Kidney epithelial cell (primary cell): ENCODE measurements at regions not wholly inside any gene's neighbourhood (a gene's known extent, or its start where the extent isn't known, plus 50 kb on each side); places are given as distances from the start of the nearest gene placed in this dataset.

Source experiments
- DNase-seq: peaks from one replicate; pipeline ENCODE4 v3.0.0-alpha.2; 2010; ENCODE audit warnings: low read depth
- H3K27me3 ChIP-seq: 2 replicates; pipeline ENCODE4 v1.6.0; 2011; ENCODE audit warnings: low read length; ENCODE audit not compliant: control insufficient read depth, insufficient read depth
- H3K36me3 ChIP-seq: 2 replicates; pipeline ENCODE4 v1.5.1; 2011; ENCODE audit warnings: low read length; ENCODE audit not compliant: control insufficient read depth, insufficient read depth
- H3K4me3 ChIP-seq: 2 replicates; pipeline ENCODE4 v1.5.1; 2011; ENCODE audit warnings: low read depth, mild to moderate bottlenecking, control low read depth, low read length
- TF ChIP-seq, protein P1 (sequence below): IDR thresholded peaks from 2 replicates; pipeline ENCODE4 v1.5.1; 2011; ENCODE audit warnings: mild to moderate bottlenecking, moderate library complexity, low read length, control low read depth, inconsistent platforms; ENCODE audit not compliant: insufficient read depth, poor library complexity, severe bottlenecking

DNA sequence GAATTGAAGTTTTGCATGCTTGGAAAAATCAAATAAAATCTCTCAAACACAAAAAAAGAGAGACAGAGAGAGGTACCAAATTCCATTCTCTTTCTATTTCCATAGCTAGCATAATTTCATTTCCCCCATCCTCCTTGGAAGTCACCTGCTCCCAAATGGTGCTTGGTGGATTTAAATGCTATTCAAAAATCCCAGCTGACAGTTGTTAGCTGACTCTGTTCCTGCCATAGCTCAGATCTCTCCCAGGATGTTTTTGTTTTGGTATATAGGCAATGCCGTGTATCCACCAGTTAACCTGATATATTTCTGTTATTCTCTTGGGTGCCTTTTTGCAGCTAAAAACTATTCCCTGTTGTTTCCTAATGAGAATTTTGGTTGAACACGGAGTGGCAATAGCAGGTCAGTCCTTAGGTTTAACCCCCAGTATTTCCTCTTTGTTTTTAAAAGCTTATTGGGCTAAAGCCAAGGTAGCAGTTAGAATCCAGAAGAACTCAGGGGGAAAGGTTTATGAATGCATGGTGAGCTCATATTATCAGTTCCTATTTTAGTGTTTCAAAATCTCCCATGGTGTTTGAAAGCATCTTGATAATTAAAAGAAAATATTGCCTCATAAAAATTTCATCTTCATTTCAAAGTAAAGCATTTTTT is 240.0 kb upstream of the GBE1 start:
- no peaks in the 10 kb centered on the region for H3K27me3 ChIP-seq
- H3K36me3 ChIP-seq: no peaks in the 10 kb centered on the region
- TF ChIP-seq, protein P1, sequence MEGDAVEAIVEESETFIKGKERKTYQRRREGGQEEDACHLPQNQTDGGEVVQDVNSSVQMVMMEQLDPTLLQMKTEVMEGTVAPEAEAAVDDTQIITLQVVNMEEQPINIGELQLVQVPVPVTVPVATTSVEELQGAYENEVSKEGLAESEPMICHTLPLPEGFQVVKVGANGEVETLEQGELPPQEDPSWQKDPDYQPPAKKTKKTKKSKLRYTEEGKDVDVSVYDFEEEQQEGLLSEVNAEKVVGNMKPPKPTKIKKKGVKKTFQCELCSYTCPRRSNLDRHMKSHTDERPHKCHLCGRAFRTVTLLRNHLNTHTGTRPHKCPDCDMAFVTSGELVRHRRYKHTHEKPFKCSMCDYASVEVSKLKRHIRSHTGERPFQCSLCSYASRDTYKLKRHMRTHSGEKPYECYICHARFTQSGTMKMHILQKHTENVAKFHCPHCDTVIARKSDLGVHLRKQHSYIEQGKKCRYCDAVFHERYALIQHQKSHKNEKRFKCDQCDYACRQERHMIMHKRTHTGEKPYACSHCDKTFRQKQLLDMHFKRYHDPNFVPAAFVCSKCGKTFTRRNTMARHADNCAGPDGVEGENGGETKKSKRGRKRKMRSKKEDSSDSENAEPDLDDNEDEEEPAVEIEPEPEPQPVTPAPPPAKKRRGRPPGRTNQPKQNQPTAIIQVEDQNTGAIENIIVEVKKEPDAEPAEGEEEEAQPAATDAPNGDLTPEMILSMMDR: no peak
- no peak for DNase-seq
- no peak overlapping the region for H3K4me3 ChIP-seq

DNA sequence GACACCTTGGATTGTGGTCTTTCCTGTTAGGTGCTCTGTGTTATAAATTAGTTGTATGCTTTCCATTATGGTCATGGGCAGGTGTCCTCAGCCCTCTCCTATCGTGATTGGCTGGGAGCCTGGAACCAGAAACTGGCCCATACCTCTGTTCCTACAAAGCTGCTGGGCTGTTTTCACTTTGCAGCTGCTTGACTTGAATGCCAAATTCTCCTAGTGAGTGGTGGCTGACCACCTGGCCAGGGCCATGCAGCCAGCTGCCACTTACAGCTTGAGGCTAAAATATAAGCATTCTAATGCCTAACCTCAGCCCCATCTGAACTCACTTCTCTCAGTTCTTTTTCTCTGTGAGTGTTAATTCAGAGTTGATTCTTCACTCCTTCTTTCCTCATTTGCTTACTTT is 239.3 kb upstream of the GBE1 start:
- DNase-seq: no peak
- H3K4me3 ChIP-seq: no peak overlapping the region

DNA sequence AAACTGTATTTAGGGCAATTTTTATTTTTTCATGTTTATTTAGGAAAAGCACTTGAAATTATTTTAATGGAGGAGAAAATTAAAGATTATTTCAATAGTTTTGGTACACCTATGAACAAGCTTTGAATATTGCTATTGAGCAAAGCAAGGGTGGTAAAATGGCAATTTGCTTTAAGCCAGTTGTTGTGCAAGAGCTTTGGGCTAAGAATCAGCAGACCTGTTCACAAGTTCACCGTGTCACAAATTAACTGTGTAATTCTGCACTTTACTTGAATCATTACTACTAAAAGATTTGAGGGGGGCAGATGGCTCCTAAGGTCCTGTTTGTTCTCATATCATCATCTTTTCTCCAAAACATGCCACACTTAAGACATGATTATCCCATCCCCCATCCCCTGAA is 238.9 kb upstream of the GBE1 start:
- H3K4me3 ChIP-seq: no peak overlapping the region
- TF ChIP-seq, protein P1: no peak
- H3K36me3 ChIP-seq: no peaks in the 10 kb centered on the region
- H3K27me3 ChIP-seq: no peaks in the 10 kb centered on the region
- no peak for DNase-seq

More for the DNA sequence above, 239.3 kb upstream of the GBE1 start:
- H3K27me3 ChIP-seq: no peaks in the 10 kb centered on the region
- TF ChIP-seq, protein P1: no peak
- H3K36me3 ChIP-seq: no peaks in the 10 kb centered on the region

DNA sequence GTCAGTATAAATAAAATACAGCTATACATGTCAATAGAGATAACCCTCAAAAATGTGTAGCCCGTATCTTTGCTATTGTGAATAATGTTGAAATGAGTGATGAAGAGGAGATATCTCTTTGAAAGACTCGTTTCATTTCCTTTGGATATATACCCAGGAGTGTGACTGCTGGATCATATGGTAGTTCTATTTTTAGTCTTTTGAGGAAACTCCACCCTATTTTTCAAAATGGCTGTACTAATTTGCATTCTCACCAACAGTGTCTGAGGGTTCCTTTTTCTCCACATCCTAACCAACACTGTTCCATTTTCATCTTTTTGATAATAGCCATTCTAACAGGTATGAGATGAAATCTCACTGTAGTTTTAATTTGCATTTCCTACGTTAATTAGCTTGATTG is 237.5 kb upstream of the GBE1 start:
- no peak for DNase-seq
- Histone ChIP-seq H3K36me3 (no peaks in the 10 kb centered on the region), H3K27me3 (no peaks in the 10 kb centered on the region), H3K4me3 (no peak overlapping the region)
- TF ChIP-seq, protein P1: no peak

DNA sequence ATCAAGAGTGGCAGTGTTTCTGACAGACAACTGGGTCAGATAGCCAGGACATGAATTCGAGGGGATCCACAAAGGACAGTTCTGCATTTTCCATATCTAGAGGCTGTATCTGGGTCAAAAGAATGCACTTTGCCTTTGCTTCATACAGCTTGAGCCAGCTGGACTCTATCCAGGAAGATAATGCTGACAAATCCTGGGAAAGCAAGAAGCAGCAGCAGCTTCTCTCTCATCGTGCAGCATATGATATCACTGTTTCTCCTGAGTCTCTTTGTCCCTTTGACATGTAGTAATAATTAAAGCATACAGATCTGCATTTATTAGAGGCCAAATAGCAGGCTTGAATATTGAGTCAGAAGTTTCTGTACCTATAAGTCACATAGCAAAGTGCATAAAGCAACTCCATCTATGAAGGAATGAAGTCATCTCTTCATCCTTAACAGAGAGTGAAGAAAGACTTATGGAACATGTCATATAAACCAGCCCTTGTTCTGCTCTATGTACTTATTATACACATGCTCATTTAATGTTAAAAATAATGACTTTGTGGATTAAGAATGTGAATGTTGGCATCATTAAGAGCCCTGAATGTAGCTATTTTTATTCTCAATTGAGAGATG is 236.8 kb upstream of the GBE1 start:
- Histone ChIP-seq H3K36me3 (no peaks in the 10 kb centered on the region), H3K4me3 (no peak overlapping the region), H3K27me3 (no peaks in the 10 kb centered on the region)
- DNase-seq: no peak
- TF ChIP-seq, protein P1: no peak

DNA sequence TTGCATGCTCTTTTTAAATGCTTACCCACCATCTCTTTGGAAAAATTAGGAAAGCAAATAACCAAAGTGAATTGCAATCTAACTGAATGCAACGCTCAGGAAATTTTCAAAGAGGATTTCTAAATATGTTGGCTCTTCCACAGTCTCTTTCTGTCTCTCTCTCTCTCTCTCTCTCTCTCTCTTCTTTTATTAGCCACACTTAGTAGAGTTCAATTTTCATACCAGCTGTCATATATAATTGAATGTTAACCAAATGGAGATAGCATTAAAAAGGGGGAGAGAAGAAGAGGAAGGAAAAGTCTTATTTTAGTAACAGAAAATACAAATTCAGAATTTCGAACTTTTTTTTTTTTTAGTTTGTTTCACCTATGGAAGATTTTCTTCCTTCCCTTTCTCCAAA is 235.9 kb upstream of the GBE1 start:
- TF ChIP-seq, protein P1: no peak
- H3K4me3 ChIP-seq: no peak overlapping the region
- no peaks in the 10 kb centered on the region for H3K27me3 ChIP-seq
- no peak for DNase-seq
- no peaks in the 10 kb centered on the region for H3K36me3 ChIP-seq
